GM23338 (cell line): ENCODE measurements at regions not wholly inside any gene's neighbourhood (a gene's known extent, or its start where the extent isn't known, plus 50 kb on each side); places are given as distances from the start of the nearest gene placed in this dataset.
A peak's percentile ranks its signal among the peaks of the same experiment; 100 is the strongest.

ENCODE experiments used
- ATAC-seq: fragments of 200-7000 bp; cut with Tn5 transposase; 3 replicates; pipeline ENCODE4 v1.9.1; 2020
- DNase-seq: peaks from one replicate; pipeline ENCODE4 v3.0.0-alpha.2; 2015; ENCODE audit warnings: low spot score
- H2AFZ ChIP-seq: fragments of 200-600 bp; sonication (generic); 2 replicates; pipeline ENCODE4 v1.8.0; 2016; ENCODE audit warnings: antibody characterized with exemption, mild to moderate bottlenecking, moderate library complexity
- H3F3A ChIP-seq: fragments of 200-600 bp; sonication (generic); replicated peaks from 2 replicates; pipeline ENCODE4 v1.8.0; 2017; ENCODE audit warnings: antibody characterized with exemption, mixed run types, low read depth
- H3K27ac ChIP-seq: fragments of 200-600 bp; sonication (generic); 2 replicates; pipeline ENCODE4 v1.6.1; 2016; ENCODE audit warnings: low read depth
- H3K27me3 ChIP-seq: fragments of 200-600 bp; sonication (generic); 2 replicates; pipeline ENCODE4 v1.8.0; 2016; ENCODE audit warnings: mild to moderate bottlenecking, mixed run types, moderate library complexity; ENCODE audit not compliant: insufficient read depth
- H3K36me3 ChIP-seq: fragments of 200-600 bp; sonication (generic); 2 replicates; pipeline ENCODE4 v1.8.0; 2016; ENCODE audit warnings: mild to moderate bottlenecking; ENCODE audit not compliant: insufficient read depth
- H3K4me1 ChIP-seq: fragments of 200-600 bp; sonication (generic); 2 replicates; pipeline ENCODE4 v1.8.0; 2016; ENCODE audit warnings: mild to moderate bottlenecking, moderate library complexity; ENCODE audit not compliant: insufficient read depth
- H3K4me2 ChIP-seq: fragments of 200-600 bp; sonication (generic); 2 replicates; pipeline ENCODE4 v1.7.1; 2017; ENCODE audit warnings: mixed run types
- H3K4me3 ChIP-seq: fragments of 200-600 bp; sonication (generic); 2 replicates; pipeline ENCODE4 v1.6.1; 2016; ENCODE audit warnings: mixed run types
- H3K79me2 ChIP-seq: fragments of 200-600 bp; sonication (generic); replicated peaks from 2 replicates; pipeline ENCODE4 v1.8.0; 2017; ENCODE audit warnings: mild to moderate bottlenecking; ENCODE audit not compliant: insufficient read depth
- H3K9me2 ChIP-seq: fragments of 200-600 bp; sonication (generic); 2 replicates; pipeline ENCODE4 v1.8.0; 2017; ENCODE audit not compliant: insufficient read depth
- H4K20me1 ChIP-seq: fragments of 200-600 bp; sonication (generic); replicated peaks from 2 replicates; pipeline ENCODE4 v1.8.0; 2017; ENCODE audit warnings: mild to moderate bottlenecking; ENCODE audit not compliant: insufficient read depth
- H3K27ac Mint-ChIP-seq: 2 replicates; pipeline ENCODE4 v1.8.0; 2020; ENCODE audit warnings: inconsistent platforms, mild to moderate bottlenecking, moderate library complexity, mixed read lengths
- H3K27me3 Mint-ChIP-seq: 3 replicates; pipeline ENCODE4 v1.8.0; 2022; ENCODE audit warnings: low read depth, mild to moderate bottlenecking, moderate library complexity, mixed read lengths, inconsistent platforms; ENCODE audit not compliant: insufficient read depth, poor library complexity
- H3K36me3 Mint-ChIP-seq: 3 replicates; pipeline ENCODE4 v1.8.0; 2021; ENCODE audit warnings: low read depth, mild to moderate bottlenecking, inconsistent platforms, moderate library complexity, mixed read lengths
- H3K4me1 Mint-ChIP-seq: 3 replicates; pipeline ENCODE4 v1.8.0; 2020; ENCODE audit warnings: mild to moderate bottlenecking, inconsistent platforms, mixed read lengths
- H3K4me3 Mint-ChIP-seq: 3 replicates; pipeline ENCODE4 v1.8.0; 2021; ENCODE audit warnings: moderate library complexity, mild to moderate bottlenecking, inconsistent platforms, mixed read lengths
- H3K9me3 Mint-ChIP-seq: 3 replicates; pipeline ENCODE4 v1.8.0; 2020; ENCODE audit warnings: moderate library complexity, mild to moderate bottlenecking, inconsistent platforms, mixed read lengths
- POLR2AphosphoS5 ChIP-seq: IDR thresholded peaks from 2 replicates; pipeline ENCODE4 v1.6.1; 2016; ENCODE audit warnings: antibody characterized with exemption, low read depth
- TF ChIP-seq, protein P1 (sequence below): IDR thresholded peaks from one replicate; pipeline ENCODE4 v1.6.1; 2018; ENCODE audit warnings: antibody characterized with exemption; ENCODE audit not compliant: unreplicated experiment
- TF ChIP-seq, protein P2 (sequence below), 2 experiments: fragments of 200-600 bp in 1 of 2; sonication (generic) in 1 of 2; conservative IDR thresholded peaks; 2 replicates each; pipeline versions ENCODE4 v1.5.1 to v1.6.1; 2016 to 2017; ENCODE audit warnings: antibody characterized with exemption in 2 of 2, low read depth in 2 of 2, mild to moderate bottlenecking in 2 of 2, moderate library complexity in 1 of 2

DNA sequence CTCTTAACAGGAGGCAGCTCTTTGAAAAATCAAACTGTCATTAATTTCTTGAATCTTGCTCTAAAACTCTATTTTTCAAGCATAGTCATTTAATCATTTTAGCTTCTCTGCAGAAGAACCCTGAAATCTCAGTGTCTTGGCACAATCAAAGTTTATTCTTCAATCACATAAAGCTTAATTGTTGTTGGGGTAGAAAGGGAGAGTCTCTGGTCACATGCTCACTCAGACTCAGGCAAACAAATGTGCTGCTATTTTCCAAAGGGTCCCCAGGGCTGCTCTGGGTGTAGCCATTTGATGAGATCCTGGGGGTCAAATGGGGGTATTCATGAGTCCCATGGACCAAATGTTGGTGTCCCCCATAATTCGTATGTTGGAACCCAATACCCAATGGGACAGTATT is 114.8 kb downstream of the MSX2 start:
- TF ChIP-seq, protein P1, sequence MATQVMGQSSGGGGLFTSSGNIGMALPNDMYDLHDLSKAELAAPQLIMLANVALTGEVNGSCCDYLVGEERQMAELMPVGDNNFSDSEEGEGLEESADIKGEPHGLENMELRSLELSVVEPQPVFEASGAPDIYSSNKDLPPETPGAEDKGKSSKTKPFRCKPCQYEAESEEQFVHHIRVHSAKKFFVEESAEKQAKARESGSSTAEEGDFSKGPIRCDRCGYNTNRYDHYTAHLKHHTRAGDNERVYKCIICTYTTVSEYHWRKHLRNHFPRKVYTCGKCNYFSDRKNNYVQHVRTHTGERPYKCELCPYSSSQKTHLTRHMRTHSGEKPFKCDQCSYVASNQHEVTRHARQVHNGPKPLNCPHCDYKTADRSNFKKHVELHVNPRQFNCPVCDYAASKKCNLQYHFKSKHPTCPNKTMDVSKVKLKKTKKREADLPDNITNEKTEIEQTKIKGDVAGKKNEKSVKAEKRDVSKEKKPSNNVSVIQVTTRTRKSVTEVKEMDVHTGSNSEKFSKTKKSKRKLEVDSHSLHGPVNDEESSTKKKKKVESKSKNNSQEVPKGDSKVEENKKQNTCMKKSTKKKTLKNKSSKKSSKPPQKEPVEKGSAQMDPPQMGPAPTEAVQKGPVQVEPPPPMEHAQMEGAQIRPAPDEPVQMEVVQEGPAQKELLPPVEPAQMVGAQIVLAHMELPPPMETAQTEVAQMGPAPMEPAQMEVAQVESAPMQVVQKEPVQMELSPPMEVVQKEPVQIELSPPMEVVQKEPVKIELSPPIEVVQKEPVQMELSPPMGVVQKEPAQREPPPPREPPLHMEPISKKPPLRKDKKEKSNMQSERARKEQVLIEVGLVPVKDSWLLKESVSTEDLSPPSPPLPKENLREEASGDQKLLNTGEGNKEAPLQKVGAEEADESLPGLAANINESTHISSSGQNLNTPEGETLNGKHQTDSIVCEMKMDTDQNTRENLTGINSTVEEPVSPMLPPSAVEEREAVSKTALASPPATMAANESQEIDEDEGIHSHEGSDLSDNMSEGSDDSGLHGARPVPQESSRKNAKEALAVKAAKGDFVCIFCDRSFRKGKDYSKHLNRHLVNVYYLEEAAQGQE = no peak
- Histone ChIP-seq H2AFZ (no peak overlapping the region), H3K4me3 (no peak overlapping the region), H3K4me2 (no peak overlapping the region), H4K20me1 (no peaks in the 10 kb centered on the region), H3F3A (no peaks in the 10 kb centered on the region), H3K9me2 (peaks cover 9% of the 10 kb centered on the region; the same call in 1 of the 2 replicates), H3K4me1 (no peaks in the 10 kb centered on the region), H3K27ac (no peak overlapping the region), H3K27me3 (no peaks in the 10 kb centered on the region), H3K36me3 (no peaks in the 10 kb centered on the region), H3K79me2 (no peaks in the 10 kb centered on the region)
- peaks cover 11% of the 10 kb centered on the region for H3K4me1 Mint-ChIP-seq
- H3K36me3 Mint-ChIP-seq = no peaks in the 10 kb centered on the region
- H3K27ac Mint-ChIP-seq = no peak overlapping the region
- no peak for DNase-seq
- peaks cover 6% of the 10 kb centered on the region for H3K27me3 Mint-ChIP-seq
- peaks cover 3% of the 10 kb centered on the region; the same call in 2 of the 3 replicates for H3K9me3 Mint-ChIP-seq
- ATAC-seq = no peak
- no peak overlapping the region for H3K4me3 Mint-ChIP-seq

DNA sequence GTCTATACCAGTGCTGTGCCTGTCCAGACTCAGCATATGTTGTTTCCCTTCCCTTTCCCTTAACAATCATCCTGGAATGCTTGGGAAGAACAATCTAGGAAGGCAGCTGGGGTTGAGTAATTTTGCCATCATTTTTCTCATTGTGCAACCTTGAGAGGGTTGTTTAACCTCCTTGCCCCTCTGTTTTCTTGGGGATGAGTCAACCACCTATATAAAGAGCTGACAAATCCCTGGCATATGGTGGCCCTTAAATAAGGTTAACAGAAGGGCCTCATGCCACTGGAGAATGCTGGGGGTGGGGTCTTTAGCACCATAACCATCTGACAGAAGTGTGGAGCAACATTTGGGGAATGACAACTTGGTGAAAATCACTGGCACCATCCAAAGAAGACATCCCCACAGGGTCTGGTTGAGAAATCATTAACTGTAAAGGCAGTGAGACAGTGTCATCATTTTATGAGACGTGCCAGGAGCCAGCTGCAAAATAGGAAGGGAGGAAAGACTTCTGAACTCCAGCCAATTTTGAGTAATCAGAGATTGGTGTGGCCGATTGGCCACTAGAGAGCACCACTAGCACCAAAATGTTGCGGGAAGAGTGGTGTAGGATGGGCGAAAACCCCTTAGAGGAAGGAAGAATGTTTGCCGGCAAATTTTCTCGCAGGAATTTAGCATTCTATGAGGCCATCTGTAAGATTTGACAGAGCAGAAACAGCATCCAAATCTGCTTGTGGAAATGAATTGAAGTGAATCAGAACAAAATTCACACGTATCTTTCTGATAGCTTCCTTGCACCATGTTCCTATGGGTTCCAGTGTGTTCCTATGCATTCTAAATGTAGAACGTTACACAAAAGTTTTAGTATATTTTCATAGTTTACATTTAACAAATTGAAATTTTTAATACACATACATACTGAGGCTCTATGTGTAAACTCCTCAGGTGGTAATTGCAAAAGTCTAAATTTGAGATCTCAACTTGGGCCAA is 113.8 kb downstream of the MSX2 start:
- Histone ChIP-seq H4K20me1 (no peaks in the 10 kb centered on the region), H3K4me2 (no peak overlapping the region), H3K27me3 (no peaks in the 10 kb centered on the region), H3K4me1 (no peaks in the 10 kb centered on the region), H3K4me3 (no peak overlapping the region), H3K79me2 (no peaks in the 10 kb centered on the region), H3K9me2 (peaks cover 9% of the 10 kb centered on the region), H3F3A (no peaks in the 10 kb centered on the region), H3K27ac (no peak overlapping the region), H2AFZ (no peak overlapping the region), H3K36me3 (no peaks in the 10 kb centered on the region)
- Mint-ChIP-seq H3K4me3 (no peak overlapping the region), H3K27me3 (peaks cover 4% of the 10 kb centered on the region), H3K4me1 (peaks cover 6% of the 10 kb centered on the region), H3K9me3 (peaks cover 3% of the 10 kb centered on the region; the same call in 2 of the 3 replicates), H3K36me3 (no peaks in the 10 kb centered on the region), H3K27ac (no peak overlapping the region)
- DNase-seq (peak; percentile 80), ATAC-seq (peak; percentile 90)
- TF ChIP-seq, protein P2, sequence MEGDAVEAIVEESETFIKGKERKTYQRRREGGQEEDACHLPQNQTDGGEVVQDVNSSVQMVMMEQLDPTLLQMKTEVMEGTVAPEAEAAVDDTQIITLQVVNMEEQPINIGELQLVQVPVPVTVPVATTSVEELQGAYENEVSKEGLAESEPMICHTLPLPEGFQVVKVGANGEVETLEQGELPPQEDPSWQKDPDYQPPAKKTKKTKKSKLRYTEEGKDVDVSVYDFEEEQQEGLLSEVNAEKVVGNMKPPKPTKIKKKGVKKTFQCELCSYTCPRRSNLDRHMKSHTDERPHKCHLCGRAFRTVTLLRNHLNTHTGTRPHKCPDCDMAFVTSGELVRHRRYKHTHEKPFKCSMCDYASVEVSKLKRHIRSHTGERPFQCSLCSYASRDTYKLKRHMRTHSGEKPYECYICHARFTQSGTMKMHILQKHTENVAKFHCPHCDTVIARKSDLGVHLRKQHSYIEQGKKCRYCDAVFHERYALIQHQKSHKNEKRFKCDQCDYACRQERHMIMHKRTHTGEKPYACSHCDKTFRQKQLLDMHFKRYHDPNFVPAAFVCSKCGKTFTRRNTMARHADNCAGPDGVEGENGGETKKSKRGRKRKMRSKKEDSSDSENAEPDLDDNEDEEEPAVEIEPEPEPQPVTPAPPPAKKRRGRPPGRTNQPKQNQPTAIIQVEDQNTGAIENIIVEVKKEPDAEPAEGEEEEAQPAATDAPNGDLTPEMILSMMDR (conservative IDR thresholded peaks at IDR 0.05; ENCODE audit: low read depth in 2 of 2) = peak; percentile 74 to 82
- TF ChIP-seq POLR2AphosphoS5 = no peak
